Stimulated activated CD4-positive, alpha-beta T cell treated with anti-CD3 and anti-CD28 coated beads, Interleukin-15, amount 100 ng/mL, for 24 hours (primary cell): ENCODE measurements at regions not wholly inside any gene's neighbourhood (a gene's known extent, or its start where the extent isn't known, plus 50 kb on each side); places are given as distances from the start of the nearest gene placed in this dataset.

Experiments used
- DNase-seq: peaks from one replicate; pipeline ENCODE4 v3.0.0-alpha.2; 2020

GRCh38 chr2:118496870-118497611 lies 350.4 kb downstream of the EN1 start:
- no peak for DNase-seq

DNA sequence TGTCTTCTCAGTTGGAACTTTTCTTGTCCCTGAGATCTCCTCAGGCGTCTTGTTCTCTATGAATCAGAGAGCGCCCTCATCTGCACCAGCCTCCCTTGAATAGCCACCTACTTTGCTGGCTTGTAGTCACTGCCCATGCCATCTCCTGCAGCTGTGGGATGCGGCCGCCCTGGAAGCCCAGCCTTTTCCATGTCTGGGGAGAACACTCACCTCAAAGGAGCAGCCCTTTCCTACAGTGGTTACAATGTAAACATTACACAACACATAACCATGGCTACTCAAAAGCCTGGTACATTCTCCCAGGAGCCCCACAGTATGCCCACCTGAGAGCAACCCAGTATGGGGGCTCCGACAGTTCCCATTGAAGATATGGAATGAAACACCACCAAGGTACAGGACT lies 351.0 kb downstream of the EN1 start:
- DNase-seq = no peak

GRCh38 chr2:118495290-118495689 lies 352.2 kb downstream of the EN1 start:
- no peak for DNase-seq

- no peak for DNase-seq
Measured at GRCh38 chr2:118493213-118493612, 354.2 kb downstream of the EN1 start.

DNA sequence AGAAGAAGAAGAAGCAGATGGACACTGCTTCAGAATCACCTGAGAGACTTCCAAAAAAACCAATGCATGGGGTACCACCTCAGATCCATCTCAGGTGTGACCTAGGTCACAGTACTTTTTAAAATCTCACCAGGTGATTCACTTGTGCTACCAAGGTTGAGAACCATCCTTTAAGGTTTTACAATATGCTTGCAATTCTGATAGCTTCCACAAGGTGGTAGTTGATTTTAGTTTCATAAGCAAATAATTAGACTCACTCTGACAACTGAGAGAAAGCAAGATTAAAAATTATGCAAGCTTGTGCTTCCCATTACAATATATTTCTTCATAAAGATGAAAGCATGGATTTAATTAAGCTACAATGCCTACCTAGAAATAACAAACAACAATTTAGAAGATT lies 355.1 kb downstream of the EN1 start:
- DNase-seq = no peak

GRCh38 chr2:118490330-118490729 lies 357.1 kb downstream of the EN1 start:
- DNase-seq = no peak

DNA sequence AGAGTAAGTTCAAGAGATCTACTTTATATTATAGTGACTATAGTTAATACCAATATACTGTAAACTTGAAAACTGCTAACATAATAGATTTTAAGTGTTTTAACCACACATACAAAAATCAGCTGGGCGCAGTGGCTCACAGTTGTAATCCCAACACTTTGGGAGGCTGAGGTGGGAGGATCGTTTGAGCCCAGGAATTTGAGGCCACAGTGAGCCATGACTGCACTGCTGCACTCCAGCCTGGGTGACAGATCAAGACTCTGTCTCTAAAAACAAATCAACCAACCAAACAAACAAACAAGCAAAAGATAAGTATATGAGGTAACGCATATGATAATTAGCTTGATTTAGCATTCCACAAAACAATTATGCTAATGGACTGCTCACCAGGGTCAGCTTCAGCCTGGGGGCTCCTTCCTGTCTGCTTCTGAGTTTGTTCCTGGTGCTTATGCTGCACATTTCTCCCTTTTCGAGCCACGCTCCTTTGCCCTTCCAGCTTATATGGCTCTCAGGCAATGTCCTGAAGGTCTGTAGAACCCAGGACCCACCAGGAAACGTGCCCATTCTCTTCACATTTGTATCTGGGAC lies 357.6 kb downstream of the EN1 start:
- DNase-seq = no peak

GRCh38 chr2:118481299-118481698 lies 366.1 kb downstream of the EN1 start:
- DNase-seq = no peak

DNA sequence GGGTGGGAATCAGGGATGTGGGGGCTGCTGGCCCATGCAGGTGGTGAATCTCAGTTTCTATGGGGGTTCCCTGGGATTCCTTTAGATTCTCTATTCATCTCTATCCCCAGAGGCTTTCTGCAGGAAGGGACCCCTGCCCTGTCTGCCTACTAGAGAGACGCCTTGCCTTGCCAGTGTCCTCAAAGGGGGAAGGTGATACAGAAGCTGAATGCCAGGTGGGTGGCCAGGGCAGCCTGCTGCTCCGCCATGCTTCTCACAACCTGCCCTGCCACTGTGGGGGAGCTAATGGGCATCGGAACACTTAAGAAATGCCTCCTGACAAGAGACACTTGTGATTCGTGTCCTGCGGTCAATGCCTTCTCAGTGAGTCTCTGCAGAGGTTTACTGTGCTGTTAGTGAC lies 368.4 kb downstream of the EN1 start:
- DNase-seq = no peak

GRCh38 chr2:118477111-118477862 lies 370.2 kb downstream of the EN1 start:
- DNase-seq = no peak

DNA sequence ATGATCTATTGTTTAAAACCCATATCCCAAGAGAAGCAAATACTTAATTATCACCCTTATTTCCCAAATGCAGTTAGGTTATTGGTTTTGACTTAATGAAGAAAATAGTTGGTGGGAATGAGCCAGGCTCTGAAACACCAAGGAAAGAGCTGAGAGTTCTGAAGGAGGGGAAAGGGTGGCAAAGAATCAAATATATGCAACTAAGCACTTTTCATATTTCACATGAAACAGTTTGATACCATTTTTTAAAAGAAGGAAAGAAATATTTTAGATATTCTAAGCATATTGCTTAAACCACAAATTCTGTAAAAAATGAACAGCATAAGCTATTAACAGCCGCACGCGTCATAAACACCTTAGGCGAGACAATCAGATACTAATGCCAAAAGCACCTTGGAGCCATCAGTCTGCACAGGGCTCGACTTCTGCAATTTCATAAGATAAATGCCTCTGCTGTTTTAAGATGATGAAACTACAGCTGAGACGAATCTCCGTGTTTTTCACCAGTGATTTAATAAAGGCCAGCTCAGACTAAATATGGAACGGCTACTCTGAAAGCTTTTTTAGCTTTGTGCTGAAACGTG lies 371.7 kb downstream of the EN1 start:
- DNase-seq = no peak

DNA sequence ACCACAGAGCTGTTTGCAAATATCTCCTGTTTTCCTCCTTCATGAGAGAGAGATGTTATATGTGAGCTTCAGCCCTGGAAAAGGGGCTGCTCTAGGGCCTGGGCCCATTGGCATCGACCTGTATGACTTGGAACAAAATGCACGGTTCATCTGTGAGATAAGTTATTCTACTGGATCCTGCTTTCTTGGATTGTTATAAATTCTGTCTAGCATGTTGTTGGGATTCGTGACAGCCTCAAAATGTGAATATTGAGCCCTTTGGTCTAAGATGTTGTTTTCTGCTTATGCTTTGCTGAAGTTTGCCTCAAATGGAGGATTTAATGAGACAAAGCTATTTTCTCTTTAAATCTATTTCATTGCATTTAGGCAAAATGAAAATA lies 372.9 kb downstream of the EN1 start:
- DNase-seq = no peak

DNA sequence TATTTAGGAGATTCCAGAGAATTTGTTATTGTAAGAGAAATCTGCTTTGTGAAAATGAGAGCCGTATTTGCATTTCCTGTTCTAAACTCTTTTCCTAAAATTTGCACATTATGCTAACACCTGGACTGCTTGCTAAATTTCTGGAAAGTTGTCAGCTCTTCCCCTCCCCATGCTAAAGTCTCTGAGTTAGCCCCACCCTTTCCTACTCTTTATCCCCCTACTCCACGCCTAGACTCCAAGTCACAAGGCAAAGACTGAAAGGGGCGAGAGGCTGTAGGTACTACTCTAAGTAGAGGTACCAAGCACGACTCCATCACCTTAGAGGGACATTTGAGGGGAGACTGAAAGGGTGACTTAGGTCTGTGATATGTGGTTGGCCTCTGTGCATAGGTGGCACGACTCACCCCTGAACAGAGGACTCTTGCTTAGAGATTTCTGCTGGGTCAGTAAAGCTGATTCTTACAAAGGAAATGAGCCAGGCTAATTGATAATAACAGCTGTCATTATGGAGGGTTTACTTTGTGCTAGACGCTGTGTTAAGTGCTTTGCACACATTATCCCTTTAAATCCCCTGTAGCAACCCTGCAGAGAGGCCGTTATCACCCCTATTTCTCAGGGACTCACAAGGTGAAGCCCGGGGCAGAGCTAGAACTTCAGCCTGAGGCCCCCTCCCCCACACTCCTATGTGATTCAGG lies 373.5 kb downstream of the EN1 start:
- DNase-seq = no peak

- DNase-seq = no peak
Measured at GRCh38 chr2:118473241-118473640, 374.2 kb downstream of the EN1 start.

GRCh38 chr2:118470297-118470696 lies 377.2 kb downstream of the EN1 start:
- DNase-seq = no peak

DNA sequence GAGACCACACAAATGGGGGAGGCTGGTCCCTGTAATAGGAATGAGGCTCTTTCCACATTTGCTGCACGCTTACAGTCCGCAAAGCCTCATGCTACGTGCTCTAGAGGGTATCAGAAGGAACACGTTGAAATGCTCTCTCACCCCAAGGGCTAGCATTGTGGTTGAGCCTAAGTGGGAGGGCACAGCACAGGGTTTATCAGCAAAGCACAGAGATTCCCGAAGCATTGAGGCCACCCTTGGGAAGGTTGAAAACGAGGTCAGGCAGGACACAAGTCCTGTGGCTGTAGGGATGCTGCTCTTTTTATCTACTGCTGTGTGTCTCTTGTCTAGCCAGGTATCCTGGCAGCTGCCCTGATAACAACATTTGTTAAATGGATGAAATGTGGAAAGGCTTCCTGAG lies 378.3 kb downstream of the EN1 start:
- no peak for DNase-seq

DNA sequence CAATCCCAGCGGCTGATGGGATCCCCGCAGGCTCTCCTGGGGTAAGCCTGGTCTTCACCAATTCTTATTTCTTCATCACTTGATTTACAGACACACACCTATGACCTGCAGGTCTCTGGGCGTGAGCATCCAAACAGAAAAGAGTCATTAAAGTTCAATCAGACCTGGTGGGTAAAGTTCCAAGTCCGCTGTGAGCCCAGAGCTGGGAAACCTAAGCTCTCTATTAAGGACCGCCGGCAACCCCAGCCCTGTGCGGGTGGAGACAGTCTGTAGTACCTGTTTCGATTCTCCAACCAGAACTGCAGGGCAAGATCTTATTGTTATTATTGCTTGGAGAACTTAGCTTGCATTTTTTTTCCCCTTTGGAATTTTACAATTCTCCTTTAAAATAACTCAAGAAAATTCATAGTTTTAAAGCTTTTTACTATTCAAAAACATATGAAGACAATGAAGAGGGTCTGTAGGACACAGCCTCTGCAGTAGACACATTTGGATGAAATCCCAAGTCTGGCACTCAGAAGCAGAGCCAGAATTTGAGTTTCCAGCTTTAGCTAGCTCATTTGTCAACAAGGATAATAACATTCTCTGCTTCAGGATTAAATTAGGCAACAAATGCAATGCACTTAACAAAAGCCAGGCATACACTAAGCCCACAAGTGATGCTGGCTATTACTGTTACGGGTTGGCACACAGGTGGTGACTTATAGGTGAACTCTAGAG lies 376.4 kb downstream of the INSIG2 start:
- no peak for DNase-seq

DNA sequence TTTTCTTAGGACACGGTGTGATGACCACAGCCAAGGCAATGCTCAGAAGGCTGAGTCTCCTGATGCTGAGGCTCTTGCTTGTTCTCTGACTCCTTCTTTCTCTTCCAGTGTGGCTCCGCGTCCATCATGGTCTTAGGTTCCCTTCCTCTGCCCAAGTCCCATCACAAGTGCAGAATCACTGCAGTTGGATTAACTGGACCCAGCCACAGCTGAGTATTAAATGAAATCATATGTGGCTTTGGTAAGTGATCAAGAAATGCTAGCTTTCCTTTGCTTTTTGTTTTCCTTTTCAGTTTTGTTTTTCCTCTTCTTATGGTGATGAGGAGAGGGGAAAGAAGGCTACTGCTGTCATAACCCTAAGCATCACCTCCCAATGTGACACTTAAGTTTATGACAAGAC lies 375.8 kb downstream of the INSIG2 start:
- DNase-seq = no peak

GRCh38 chr2:118460425-118460824 lies 372.2 kb downstream of the INSIG2 start:
- DNase-seq = no peak

DNA sequence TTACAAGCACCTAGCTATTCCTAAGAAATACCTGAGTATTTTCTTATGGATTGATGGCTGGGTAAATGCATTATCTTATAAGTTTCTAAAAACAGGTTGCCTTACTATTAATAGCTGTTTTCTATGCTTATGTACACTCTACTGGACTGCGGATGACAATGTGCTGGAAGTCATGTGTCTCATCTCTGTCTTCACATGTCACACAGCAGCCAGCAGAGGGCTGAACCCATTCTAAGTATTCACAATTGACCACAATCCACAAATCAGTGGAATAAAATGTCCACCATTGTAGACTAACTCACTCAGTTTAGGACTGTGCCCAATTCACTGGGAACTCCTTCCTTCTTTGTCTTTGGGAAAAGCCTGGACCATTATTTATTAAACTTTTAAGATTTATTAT lies 371.2 kb downstream of the INSIG2 start:
- no peak for DNase-seq

- no peak for DNase-seq
Measured at GRCh38 chr2:118457951-118458350, 369.7 kb downstream of the INSIG2 start.

DNA sequence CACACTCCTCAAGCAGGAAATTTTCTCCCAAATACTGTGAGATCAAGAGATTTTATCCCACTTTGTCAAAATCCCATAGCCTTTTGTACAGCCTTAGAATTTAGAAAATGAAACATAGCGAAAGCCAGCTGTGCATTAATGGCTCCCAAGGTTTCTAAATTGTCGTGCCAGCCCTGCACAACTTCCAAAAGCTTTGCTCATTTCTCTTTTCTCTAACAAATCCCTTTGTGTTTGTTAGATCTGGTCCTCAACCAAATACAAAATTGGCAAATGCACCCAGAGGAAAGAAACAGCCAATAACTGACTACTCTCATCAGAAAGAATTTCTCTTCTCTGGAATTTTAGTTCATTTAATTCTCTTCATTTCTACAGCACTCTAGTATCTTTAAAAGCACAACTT lies 361.1 kb downstream of the INSIG2 start:
- no peak for DNase-seq

GRCh38 chr2:118443596-118443995 lies 355.3 kb downstream of the INSIG2 start:
- no peak for DNase-seq
